Activated CD4-positive, alpha-beta T cell treated with anti-CD3 and anti-CD28 coated beads, Interleukin-2, Interleukin-4, amounts not matched to agents 100 ng/mL and 50 ng/mL, durations not matched to agents 16 hours and 8 hours (primary cell): ENCODE measurements at regions not wholly inside any gene's neighbourhood (a gene's known extent, or its start where the extent isn't known, plus 50 kb on each side); places are given as distances from the start of the nearest gene placed in this dataset.
"Not testable (repeated sequence)": the region's sequence is repeated elsewhere in the genome, so short reads cannot be mapped to it uniquely, and the experiment has no call there.

Experiments used
- DNase-seq: peaks from one replicate; pipeline ENCODE4 v3.0.0-alpha.2; 2020; ENCODE audit warnings: low spot score

DNA sequence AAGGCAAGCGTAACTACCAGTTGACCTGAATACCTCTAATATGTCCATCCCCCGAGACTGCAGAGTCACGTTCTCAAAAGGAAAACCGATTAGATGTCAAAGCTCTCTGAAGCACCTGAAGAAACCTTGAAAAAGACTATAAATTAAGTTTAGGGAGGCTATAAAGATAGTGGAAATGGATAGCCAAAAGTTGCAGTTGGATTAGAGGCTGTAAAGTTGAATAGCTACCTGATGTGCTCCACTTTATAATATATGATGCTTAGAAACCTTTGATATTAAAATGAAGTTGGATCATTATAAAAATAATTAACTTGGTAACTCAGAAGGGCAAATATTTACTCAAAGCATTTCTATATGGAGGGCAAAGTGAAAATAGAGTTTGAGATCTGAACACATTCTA, 506.6 kb upstream of the AGA start:
- no peak for DNase-seq

DNA sequence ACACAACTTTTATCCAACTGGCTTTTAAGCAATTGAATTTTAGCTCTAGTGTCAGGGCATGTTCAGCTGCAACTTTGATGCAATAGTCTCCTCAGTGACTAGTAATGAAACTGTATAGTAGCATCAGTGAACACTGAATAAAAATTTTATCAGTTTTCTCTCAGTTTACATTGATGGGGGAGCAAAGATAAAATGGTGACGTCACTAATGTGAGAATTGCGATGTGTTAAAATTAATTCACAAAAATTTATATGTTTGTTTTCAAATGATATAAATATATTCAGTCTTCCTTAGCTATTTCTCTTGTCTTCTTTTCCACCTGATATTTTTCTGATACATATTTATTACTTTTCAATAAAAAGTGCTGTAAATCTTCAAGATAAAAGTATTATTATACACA, 508.8 kb upstream of the AGA start:
- no peak for DNase-seq

DNA sequence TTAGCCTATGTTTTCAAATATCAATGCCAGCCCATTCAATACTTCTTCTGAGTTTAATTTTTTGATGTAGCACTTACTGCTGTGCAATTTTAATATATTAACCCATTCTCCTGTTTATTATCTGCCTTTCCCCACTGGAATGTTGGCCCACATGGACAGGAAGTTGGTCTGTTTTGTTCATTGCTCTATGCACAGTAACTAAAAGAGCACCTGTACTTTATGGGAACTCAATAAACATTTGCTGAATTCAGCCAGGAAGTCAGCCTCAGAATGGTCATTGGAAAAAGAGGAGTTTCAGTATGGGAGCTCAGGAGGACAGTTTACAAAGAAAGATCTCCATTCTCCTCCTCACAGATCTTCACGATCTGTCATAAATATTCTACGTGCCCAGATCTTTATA, 510.5 kb upstream of the AGA start:
- DNase-seq, result no peak

DNA sequence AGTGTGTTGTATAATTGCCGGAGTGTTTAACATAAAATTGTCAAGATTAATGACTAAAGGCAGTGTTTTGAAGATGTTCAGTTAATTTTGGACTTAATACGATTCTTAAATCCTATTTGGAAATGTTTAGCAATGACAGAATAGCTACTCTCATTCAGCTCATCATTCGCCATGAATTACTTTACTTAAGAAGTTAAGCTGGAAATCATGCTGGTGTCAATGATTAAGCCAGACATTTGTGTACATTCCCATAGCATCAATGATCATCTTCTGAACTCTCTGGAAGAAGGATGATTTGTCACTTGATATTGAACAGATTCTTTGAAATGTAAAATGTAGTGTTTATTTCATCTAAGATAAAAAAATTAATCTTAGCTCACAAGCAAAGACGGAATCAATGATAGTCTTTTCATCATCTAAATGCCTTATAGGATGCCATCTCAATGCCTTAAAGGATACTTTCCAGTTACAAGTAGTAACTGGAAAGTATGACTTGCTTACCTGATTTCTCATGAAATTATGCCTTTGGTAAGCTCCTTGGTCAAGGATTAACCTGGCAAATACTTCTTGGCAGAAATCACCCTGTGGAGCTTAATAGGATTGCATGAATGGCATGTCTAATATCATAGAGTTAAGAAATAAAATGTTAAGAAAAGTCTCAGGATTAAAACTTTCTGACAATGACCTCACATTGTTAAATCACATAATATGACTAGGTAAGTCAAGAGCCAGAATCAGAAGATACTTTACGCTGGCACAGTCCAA, 515.5 kb upstream of the AGA start:
- DNase-seq, result no peak

DNA sequence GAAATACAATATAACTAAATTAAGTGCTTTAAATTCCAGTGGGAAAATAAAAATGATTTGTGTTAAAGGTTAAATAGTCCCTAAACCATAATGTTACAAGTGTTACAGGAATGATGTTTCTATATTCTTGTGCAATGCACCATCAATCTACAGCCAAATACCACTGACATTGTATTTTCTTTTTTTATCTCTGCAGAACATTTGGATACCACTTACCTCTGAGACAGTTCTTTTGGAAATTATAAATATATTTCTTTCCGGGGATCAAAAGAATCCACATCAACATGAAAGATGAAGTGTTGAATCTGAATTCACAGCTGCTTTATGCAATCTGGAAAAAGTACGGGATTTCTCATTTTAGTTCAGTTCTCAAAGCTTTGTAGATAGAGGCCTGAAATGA, 518.3 kb upstream of the AGA start:
- no peak for DNase-seq

DNA sequence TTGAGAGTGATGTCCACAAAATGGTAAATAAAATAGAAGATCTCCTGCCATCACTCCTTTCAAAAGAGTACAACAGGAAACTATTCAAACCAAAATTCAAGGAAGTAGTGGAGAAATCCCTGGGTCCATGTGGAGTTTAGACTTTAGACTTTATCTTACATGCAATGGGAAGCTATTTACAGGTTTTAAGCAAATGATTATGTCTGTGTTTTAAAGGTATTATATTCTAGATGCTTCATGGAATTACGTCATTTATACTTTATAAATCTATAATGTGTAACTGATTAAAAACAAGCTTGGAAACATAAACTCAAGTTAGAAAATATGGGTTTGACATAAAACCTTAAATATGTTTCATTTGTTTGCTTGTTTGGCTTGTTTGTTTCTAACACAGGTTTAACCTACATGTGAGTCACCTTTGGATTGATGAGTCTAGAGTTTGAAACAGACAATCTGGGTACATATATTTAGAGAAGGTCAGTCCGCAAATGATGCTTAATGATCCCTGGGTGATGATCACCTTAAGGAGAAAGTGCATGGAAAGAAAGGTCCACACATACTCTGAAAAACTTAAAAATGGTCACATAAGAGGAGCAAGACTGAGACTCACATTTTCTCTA, 519.6 kb upstream of the AGA start:
- DNase-seq, result no peak

DNA sequence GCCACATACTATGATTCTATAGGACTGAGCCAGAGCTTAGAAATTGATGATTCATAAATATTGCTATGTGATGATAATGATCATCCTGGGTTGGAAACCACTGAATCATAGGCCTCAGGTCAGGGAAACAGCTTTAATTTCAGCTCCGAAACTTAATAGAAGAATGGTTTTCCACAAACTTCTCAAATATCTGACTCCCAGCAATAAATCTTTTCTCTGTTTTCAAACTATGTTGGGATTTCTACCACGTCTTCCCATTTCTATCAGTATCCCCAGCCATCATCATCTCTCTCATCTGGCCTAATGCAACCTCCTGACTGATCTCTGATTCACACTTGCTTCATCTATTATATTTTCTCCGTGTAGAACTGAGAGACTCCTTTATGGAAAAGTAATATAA, 521.8 kb upstream of the AGA start:
- DNase-seq, result no peak

DNA sequence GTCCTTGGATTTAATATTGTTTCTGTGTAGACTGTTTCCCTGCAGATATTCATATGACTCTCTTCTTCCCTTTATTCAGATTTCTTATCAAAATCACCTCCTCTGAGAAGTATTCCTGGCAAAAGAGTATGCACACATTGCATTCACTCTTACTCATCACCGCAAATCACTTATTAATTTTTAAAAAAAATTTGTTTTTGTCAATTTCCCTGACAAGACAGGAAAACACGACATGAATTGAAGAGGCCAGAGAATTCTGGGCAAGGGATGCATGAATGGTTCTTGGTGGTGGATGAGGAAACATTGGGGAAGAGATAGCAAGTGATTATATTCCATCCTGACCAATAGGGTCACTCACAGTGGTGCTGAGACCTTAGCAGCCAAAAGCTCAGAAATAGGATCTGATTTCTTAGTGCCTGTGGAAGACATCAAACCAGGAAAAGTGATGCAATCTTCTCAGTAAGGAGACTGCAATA, 522.5 kb upstream of the AGA start:
- DNase-seq, result no peak

DNA sequence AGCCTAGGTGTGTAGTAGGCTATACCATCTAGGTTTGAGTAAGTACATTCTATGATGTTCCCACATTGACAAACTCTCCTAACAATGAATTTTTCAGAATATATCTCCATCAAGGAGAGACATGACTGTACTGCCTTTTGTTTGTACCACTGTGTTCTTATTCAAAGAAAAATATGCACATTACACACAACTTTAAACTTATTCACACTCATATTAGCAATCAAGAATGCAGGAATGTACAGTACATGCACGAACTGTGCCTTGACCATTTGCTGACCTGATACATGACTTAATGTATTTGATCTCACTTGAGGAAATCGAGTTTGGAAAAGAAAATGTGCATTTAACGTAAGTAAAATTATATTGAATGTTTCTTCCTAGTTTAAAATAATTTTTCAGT, 525.1 kb upstream of the AGA start:
- no peak for DNase-seq

DNA sequence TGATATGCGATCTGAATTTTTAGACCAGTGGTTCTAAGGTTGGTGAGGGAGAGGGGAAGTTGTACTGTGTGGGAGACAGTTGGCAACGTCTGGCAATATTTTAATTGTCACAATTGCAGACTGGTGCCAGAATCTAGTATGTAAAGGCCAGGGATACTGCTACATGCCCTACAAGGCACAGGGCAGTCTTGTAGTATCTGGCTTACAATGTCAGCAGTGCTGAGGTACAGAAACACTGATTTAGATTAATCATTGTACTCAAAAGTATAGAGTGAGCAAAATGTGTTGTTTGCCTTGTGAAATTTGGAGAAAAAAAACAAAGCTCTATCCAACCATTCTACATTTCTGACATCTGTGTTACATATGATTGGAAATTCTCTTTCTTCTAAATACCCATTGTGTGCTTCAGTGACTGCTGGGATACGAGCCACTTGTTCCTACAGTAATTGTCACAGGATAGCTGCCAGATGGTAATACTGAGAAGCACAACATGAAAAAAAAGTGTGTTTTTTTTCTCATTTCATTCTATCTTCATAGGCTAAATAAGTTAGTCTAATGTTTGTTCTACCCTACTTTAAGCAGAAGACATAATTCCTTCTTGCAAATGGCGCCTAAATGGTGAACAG, 526.7 kb upstream of the AGA start:
- DNase-seq, result no peak

DNA sequence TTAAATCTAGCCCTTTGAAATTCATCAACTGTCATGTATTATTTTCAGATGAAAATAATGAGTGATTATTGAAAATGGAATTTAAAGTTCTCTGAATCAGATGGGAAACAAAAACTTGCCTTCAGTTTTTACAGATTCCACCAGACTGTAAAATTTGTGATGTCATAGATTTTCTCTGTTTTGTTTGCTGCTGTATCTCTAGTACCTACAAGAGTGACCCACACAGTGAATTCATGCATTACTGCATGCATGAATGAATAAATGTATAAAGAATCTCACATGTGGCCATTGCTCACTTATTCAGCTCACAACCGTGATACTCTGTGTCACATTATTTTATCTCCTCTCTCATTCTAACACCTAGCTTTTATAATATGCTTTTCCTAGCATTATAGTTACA, 532.2 kb upstream of the AGA start:
- no peak for DNase-seq

DNA sequence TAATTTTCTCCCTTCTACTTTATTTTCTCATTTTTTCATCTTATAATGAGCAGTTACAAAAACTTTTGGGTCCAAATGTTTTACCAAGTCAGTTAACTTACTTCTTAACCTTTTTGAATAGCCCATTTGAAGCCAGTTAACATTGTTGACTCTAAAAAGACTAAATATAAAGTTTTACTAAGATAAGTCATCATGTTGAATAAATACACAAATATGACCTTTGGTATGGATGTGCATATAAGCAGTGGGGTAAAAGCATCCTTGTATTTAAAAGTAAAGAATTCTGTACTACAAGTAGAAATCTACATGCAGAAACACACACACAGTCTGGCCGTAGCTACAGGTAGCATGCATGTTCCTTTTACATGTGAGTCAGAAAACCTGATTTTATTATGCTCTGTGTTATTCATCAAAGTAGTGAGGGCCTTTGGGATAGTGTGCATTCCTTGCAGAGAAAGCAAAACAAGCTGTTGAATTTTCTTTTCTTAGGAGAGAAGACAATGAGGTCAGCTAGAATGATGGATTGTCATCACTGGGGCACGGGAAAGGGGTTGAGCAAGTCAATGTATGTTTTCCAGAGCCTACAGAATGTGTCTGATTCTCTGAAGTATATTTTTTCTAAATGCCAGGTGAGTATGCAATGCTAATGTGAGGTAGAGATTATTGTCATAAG, 533.2 kb upstream of the AGA start:
- no peak for DNase-seq

DNA sequence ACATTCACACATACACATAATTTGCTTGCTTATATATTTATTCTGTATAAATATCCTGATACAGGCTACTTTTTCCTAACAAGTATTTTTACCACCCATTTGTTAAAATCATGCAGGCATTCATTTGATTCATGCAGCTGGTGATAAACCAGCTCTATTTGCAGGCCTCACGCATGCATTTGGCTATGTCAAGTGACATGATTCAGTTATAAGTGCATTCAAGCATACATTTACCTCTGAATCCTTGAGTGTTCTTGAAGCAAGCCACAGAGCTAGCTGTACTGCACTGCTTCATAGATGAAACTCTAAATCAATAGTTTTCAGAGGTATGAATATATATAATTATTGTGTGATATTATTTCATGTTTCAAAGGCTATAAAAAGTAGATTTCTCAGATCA, 544.0 kb upstream of the AGA start:
- no peak for DNase-seq

DNA sequence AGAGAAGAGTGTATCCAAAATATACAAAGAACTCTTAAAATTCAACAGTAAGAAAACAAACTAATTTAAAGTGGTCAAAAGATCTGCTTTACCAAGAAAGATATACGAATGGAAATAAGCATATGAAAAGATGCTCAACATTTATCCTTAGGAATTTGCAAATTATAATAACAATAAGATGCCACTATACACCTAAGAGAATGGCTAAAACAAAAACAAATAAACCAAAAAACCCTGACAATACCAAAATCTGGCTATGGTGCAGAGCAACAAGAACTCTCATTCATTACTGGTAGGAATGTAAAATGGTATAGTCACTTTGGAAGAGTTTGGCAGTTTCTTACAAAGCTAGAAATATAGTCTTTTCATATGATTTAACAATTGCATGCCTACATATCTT, 545.7 kb upstream of the AGA start:
- DNase-seq, result no peak

DNA sequence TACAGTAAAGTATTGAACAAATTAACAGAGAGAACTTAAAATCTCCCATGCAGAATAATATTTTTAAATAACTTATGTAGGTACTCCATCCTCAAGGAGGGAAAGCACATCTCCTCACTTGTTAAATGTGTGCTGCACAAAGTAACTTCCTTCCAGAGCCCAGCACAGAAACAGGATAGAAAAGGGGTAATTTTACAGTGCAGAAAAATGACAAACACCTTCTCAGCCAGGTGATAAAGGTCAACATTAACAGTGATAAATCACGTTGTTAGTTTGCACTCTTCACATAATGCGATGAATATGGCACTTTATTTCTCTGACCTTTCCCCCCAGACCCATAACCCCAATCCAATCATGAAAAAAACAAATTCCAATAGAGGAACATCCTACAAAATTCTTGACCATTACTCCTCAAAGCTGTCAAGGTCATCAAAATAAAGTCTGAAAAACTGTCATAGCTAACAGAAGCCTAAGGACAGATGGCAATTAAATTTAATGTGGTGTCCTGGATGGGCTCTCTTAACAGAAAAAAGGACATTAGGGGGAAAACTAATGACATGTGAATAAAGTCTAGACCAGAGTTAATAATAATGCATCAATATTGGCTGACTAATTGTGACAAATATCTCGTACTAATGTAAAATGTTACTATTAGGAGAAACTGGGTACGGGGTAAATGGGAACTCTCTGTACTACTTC, 547.4 kb upstream of the AGA start:
- DNase-seq, result no peak

DNA sequence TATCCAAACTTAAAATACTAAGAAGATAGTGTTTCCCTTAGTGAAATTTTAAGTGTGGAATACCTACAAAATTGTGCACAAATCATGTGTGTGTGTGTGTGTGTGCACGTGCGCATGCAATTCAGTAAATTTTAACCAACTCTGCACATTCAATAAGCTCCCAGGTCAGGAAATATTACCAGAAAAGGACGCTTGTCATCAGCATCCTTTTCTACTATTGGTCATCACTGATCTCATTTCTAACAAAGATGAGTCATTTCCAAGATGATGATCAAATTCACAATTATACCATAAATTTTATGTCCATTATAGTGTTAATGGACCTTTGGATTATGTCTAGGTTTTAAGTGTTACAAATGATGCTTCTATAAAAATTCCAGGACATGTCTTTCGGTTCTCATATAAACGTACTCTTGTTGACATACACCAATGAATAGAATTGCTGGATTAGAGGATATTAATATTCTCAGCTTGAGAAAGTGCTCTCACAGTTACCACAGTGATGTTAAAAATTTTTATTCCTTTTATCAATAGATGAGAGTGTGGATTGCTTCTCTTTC, 560.9 kb upstream of the AGA start:
- no peak for DNase-seq

DNA sequence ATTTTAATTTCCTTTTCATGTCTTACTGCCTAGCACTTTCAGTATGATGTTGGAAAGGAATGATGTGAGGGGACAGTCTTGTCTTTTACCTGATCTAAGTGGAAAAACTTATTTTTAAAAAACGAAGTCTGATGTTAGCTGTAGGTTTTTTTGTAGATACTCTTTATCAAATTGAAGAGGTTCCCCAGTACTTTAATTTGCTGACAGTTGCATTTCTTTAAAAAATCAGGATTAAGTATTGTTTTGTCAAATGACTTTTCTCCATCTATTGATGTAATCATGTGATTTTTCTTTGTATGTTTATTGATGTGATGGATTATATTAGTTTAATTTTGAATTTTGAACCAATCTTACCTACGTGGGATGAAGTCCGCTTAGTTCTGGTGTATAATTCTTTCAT, 568.4 kb upstream of the AGA start:
- DNase-seq, result no peak

DNA sequence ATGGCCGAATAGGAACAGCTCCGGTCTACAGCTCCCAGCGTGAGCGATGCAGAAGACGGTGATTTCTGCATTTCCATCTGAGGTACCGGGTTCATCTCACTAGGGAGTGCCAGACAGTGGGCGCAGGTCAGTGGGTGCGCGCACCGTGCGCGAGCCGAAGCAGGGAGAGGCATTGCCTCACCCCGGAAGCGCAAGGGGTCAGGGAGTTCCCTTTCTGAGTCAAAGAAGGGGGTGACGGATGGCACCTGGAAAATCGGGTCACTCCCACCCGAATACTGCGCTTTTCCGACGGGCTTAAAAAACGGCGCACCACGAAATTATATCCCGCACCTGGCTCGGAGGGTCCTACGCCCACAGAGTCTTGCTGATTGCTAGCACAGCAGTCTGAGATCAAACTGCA, 572.8 kb upstream of the AGA start:
- DNase-seq, result not testable (repeated sequence)

DNA sequence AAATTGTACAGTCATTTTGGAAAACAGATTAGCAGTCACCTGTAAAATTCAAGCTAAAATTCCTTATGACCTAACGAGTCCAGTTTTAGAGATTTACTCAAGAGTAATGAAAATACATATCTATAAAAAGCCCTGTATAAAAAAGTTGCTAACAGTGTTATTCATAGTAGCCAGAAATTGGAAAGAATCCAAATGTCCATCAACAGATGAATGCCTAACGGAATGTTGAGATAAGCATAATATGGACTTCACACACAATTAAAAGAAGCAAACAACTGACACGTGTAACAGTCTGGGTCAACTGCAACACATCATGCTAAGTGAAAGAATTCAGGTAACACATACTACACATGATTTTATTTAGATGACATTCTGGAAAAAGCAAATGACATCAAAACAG, 584.8 kb upstream of the AGA start:
- no peak for DNase-seq

DNA sequence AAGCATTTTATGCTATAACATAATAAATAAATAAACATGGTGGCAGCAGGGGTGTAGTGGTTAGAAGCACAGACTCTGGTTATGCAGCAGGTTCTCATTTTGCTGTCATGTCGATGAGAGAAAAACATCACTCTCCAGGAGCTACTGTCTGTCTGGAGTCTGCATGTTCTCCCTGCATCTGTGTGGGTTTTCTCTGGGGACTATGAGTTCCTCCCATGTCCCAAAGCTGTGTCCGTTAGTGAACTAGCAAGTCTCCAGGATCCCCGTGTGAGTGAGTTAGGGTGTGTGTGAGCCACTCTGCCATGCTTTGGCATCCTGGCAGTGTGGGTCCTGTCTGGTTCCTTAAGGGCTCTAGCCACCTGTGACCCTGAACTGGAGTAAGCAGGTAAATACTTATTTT, 585.6 kb upstream of the AGA start:
- DNase-seq, result no peak

DNA sequence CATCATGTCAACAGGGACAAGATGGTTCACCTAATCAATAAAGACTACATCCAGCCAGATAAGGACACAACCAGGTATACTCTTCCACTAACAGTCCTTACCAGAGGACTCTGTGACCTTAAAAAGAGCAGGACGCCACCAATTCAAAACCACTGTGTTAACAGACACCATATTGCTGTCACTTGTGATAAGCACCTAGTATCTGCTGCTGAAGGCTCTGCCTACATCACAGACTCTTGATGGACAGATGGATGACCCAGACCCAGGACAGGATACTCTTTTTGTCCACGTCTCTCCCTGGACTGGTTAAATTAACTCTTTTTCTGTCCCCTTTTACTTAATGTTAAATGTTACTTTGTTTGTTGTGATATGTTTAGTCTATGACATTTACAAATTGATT, 586.2 kb upstream of the AGA start:
- no peak for DNase-seq
